WTC11 (cell line): ENCODE measurements at regions not wholly inside any gene's neighbourhood (a gene's known extent, or its start where the extent isn't known, plus 50 kb on each side); places are given as distances from the start of the nearest gene placed in this dataset.

Experiments
- CTCF ChIP-seq: fragments of 200-600 bp; IDR thresholded peaks from 2 replicates; pipeline ENCODE4 v1.8.0; 2022; ENCODE audit warnings: antibody characterized with exemption
- FOXK1 ChIP-seq: sonication (generic); formaldehyde crosslinking; IDR thresholded peaks from 2 replicates; pipeline ENCODE4 v1.8.0; 2022; ENCODE audit warnings: mild to moderate bottlenecking, moderate library complexity, missing genetic modification reagents
- TCF7 ChIP-seq: sonication (generic); formaldehyde crosslinking; IDR thresholded peaks from 2 replicates; pipeline ENCODE4 v1.8.0; 2022; ENCODE audit warnings: mild to moderate bottlenecking, low read depth, missing genetic modification reagents, moderate library complexity

GRCh38 chr2:57696016-57696415, 350.6 kb upstream of the VRK2 start:
- TF ChIP-seq FOXK1, result no peak
- no peak for TF ChIP-seq TCF7 (CRISPR knock-in tag)
- TF ChIP-seq CTCF, result no peak
